Activated CD4-positive, CD25-positive, alpha-beta regulatory T cell treated with anti-CD3 and anti-CD28 coated beads, Interleukin-2, amount 50 U/mL, for 16 hours (primary cell): ENCODE measurements at regions not wholly inside any gene's neighbourhood (a gene's known extent, or its start where the extent isn't known, plus 50 kb on each side); places are given as distances from the start of the nearest gene placed in this dataset.
"Not testable (repeated sequence)": the region's sequence is repeated elsewhere in the genome, so short reads cannot be mapped to it uniquely, and the experiment has no call there.

Source experiments
- DNase-seq: peaks from one replicate; pipeline ENCODE4 v3.0.0-alpha.2; 2020; ENCODE audit warnings: low read depth, low spot score

- DNase-seq: no peak
These were observed 563.9 kb downstream of the TOX3 start for GRCh38 chr16:51982715-51983680.

GRCh38 chr16:51981725-51982124, 565.2 kb downstream of the TOX3 start:
- no peak for DNase-seq

DNA sequence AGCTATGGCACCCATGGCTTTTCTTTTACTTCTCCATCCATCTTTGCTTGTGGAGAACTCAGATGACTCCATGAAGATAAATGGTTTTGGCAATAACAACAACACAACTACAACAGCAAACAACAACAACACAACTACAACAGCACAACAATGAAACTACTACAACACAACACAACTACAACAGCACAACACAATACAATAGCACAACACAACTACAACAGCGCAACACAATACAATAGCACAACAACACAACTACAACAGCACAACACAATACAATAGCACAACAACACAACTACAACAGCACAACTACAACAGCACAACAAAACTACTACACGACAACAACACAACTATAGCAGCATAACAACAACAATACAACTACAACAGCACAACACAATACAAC, 569.4 kb downstream of the TOX3 start:
- not testable (repeated sequence) for DNase-seq

- DNase-seq: no peak
These were observed 575.8 kb downstream of the TOX3 start for GRCh38 chr16:51971184-51971583.

DNA sequence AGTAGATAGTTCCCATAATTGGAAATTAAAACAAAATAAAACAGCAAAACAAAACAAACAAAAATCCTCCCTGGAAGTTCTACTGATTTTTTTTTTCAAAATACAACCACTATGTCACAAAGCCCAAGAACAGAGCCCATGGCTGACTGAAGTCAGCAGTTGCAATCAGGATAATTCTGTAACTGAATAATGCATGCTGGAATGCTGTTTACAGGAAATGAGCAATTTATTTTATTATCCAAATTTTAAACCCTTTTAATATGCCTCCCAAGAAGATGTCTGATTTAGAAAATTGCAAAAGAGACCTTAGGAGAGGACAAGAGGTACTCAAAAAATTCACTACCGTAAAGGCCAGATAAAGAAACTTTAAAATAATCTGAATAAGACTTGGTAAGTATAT, 578.2 kb downstream of the TOX3 start:
- no peak for DNase-seq

DNA sequence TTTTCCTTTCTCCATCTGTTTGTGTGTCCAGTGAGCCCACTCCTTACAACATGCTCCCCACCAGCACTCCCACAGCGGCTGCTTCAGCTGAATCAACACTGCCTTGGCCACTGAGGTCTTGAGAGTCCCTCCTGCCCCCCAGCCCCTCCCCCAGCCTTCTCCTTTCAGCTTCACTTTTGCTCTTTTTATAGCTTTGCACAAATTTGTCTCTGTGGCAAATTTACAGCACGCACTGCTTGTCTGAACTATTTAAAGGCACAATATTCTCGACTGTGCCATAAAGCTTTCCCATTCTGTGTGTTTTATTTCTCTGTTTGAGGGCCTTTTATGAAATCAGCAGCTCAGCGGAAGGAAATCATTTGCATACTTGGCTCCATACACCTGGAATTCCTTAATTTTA, 579.3 kb downstream of the TOX3 start:
- DNase-seq: no peak

- DNase-seq: no peak
These were observed 586.0 kb downstream of the TOX3 start for GRCh38 chr16:51960931-51961330.

- no peak for DNase-seq
These were observed 593.5 kb downstream of the TOX3 start for GRCh38 chr16:51953286-51953985.

DNA sequence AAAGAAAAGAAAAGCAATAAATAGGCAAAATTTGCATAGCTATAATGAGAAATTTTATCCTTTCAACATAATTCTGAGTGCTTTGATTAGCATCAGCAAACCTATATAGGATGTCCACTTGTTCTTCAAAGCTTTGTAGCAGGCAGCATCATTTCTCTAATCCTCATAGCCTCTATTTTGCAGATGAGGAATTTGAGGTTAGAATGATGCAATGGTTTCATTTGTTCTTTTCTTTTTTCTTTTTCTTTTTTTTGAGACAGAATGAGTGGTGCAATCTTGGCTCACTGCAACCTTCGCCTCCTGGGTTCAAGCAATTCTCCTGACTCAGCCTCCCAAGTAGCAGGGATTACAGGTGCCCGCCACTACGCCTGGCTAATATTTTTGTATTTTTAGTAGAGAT, 594.4 kb downstream of the TOX3 start:
- no peak for DNase-seq

GRCh38 chr16:51951668-51952298, 595.2 kb downstream of the TOX3 start:
- DNase-seq: no peak

DNA sequence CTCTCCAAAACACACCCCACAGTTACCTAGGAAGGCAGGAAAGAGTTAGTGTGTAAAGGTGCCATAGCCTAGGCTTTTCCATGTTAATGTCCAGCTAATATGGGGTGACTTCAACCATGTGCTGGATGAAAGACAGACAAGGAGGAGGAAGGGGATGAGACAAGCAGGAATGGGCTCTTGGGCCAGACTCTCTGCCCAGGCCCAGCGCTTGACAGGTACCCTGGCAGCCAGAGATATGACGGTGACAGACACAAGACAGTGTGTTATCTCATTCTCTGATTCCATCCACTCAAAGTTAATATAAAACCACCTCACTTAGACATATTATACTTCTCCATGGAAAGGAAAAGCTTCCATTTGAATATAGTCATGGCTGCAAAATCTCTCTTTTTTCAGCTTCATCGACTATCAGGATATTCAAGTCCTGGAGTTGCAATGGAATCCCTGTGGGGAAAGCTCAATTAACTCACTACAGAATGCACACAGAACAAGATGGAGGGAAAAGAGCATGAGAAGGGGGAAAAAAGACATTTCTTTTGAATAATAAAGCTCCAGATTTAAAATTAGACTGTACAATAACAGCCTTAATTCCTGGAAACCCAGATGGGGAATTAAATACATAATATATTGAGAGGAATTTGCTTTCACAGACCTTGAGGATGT, 596.7 kb downstream of the TOX3 start:
- DNase-seq: no peak

DNA sequence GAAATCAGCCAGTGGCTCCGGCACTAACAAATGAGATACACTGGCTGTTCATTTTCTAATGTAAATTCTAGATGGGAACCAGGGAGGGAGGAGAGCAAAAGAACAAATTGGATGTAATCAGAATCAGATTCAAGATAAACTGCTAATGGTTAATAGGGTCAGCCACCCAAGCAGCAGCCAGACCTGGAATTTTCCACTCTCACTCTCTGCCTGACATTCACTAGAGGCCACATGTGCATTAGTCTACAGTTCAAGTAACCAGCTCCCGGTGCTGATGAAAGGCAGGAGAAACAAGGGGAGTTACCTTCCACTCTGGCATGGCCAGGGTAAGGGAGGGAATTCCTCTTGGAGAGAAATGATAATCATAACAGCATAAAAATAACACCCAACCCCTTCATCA, 597.7 kb downstream of the TOX3 start:
- no peak for DNase-seq

GRCh38 chr16:51941412-51941811, 605.5 kb downstream of the TOX3 start:
- DNase-seq: no peak

- no peak for DNase-seq
These were observed 606.8 kb downstream of the TOX3 start for GRCh38 chr16:51940183-51940582.

DNA sequence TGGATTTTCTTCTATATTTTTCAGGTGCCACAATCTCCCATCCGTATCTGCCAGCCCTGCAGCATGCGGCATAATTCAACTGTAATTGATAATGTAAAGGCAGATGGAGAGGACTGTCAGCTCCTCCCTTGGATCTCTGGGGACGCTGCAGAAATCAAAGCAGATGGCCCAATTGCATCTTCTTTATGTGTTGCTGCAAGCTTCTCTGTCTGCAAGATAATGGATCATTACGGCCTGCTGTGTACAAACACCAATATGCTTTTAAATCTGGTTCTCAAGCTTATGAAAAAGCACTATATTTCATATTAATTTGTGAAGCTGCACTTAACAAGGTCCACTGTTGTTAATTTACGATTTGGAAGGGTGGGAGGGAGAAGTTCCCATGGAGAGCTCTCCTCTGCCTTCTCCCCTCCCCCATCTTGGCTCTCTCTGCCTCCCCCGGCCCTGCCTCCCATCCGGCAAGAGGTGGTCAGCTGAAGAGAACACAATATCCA, 607.5 kb downstream of the TOX3 start:
- no peak for DNase-seq

DNA sequence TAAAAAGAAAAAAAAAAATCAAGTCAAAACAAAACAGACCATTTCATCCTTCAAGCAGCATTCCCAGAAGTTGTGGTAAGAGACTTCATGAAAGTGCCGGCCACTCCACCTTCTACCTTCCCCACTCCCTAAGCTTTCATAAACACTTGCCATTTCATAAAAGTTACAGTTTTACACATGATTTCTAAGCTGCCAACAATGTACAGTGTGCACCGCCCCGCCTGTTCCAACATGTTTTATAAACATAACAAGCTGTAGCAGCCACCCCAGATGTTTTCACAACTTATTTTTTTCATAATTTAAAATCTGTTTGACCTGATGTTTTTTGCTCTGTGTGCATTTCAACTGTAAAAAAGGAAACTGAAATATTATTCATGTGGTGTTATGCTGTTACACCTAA, 608.1 kb downstream of the TOX3 start:
- no peak for DNase-seq

DNA sequence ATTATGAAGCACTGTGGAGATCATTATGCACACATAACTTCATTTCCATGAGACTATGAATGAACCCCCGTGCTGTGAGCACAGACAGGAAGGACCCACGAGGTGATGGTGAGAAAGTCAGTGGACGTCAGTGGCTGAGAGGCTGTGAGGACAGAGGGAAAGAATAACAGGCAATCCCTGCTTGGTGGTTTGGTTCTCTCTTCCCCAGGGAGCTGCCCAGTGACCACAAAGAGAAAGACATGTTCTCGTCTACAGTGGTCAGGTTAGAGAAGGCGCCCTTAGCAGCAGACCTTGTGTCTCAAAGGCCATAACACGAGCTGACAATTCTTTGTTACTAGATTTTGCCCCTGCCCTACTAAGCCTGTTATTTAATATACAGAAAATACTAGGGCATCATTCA, 609.2 kb downstream of the TOX3 start:
- DNase-seq: no peak

GRCh38 chr16:51936846-51937245, 610.1 kb downstream of the TOX3 start:
- DNase-seq: no peak

- DNase-seq: no peak
These were observed 614.6 kb downstream of the TOX3 start for GRCh38 chr16:51932317-51932716.

DNA sequence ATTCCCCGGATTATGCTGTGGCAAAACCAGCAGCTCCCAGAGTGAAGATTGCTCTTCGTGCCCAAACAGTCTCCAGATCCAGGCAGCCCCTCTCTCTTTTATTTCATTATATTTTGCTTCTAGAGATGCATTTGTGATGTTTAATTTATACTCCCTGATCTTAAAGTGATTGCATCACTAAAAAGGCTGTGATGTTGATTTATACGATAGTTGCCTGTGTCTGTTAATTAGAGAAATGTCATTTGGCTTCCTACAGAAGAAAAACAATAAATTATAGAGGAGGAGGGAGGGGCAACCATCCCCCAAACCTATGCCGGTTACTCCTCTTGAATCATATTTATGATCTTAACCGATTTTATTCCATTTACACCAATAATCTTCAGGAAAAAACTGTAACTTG, 615.3 kb downstream of the TOX3 start:
- no peak for DNase-seq

- DNase-seq: no peak
These were observed 622.2 kb downstream of the TOX3 start for GRCh38 chr16:51924744-51925143.

- no peak for DNase-seq
These were observed 624.5 kb downstream of the TOX3 start for GRCh38 chr16:51922476-51922875.
